GM12878 (cell line): ENCODE measurements at regions not wholly inside any gene's neighbourhood (a gene's known extent, or its start where the extent isn't known, plus 50 kb on each side); places are given as distances from the start of the nearest gene placed in this dataset.

ENCODE experiments used
- ATAC-seq: fragments of 200-7000 bp; cut with Tn5 transposase; 3 replicates; pipeline ENCODE4 v1.9.1; 2020; ENCODE audit warnings: mild to moderate bottlenecking, moderate library complexity
- BruUV-seq: library from RNA; stranded (reverse); fragments of 400-500 nt; replicated peaks from 2 replicates; lab custom pipeline; 2021; lab: Mats Ljungman, UMichigan
- CTCF ChIA-PET: fragments of 300-600 bp; sonication (Branson Sonifier 250); formaldehyde crosslinking; extraction: SDS; loops from one replicate; lab custom pipeline; 2021; ENCODE audit warnings: inconsistent platforms; lab: Yijun Ruan, JAX
- POLR2A ChIA-PET: fragments of 350-600 bp; formaldehyde crosslinking; extraction: SDS; loops from one replicate; lab custom pipeline; 2021; ENCODE audit warnings: inconsistent platforms; lab: Charles Lee
- RAD21 ChIA-PET: fragments of 300-600 bp; sonication (Branson Sonifier 250); formaldehyde crosslinking; loops from one replicate; lab custom pipeline; 2023; ENCODE audit warnings: antibody characterized with exemption; ENCODE audit not compliant: unreplicated experiment; lab: Charles Lee
- SMC1A ChIA-PET: fragments of 300-600 bp; sonication (Branson Sonifier 250); formaldehyde crosslinking; loops from one replicate; lab custom pipeline; 2023; ENCODE audit not compliant: unreplicated experiment, uncharacterized antibody; lab: Charles Lee
- DNase-seq: peaks from one replicate; pipeline ENCODE4 v3.0.0-alpha.2; 2011; ENCODE audit warnings: low read depth, low spot score
- FAIRE-seq: peaks from 3 replicates; lab custom pipeline; 2011; peaks lifted over from hg19 to GRCh38; lab: Jason Lieb, UNC
- H2AFZ ChIP-seq: 2 replicates; pipeline ENCODE4 v1.6.0; 2011; ENCODE audit warnings: low read depth, low read length, control low read depth; ENCODE audit not compliant: control insufficient read depth
- H3K27ac ChIP-seq: 2 replicates; pipeline ENCODE4 v1.5.1; 2011; ENCODE audit warnings: control low read depth; ENCODE audit not compliant: control insufficient read depth, insufficient read depth
- H3K27me3 ChIP-seq, 2 experiments: replicated peaks in 1 of 2; 2 replicates each; pipeline versions ENCODE4 v1.6.0 to v1.6.1; 2011; ENCODE audit warnings: low read length in 1 of 2; ENCODE audit not compliant: control insufficient read depth in 2 of 2, insufficient read depth in 2 of 2
- H3K36me3 ChIP-seq, 2 experiments: 2 replicates each; pipeline ENCODE4 v1.5.1; 2011; ENCODE audit warnings: low read length in 1 of 2; ENCODE audit not compliant: control insufficient read depth in 2 of 2, insufficient read depth in 2 of 2
- H3K4me1 ChIP-seq: 2 replicates; pipeline ENCODE4 v1.6.1; 2011; ENCODE audit warnings: mild to moderate bottlenecking, low read length, moderate library complexity, mixed read lengths; ENCODE audit not compliant: control insufficient read depth, insufficient read depth
- H3K4me2 ChIP-seq: 2 replicates; pipeline ENCODE4 v1.6.0; 2011; ENCODE audit warnings: control low read depth; ENCODE audit not compliant: control insufficient read depth, insufficient read depth
- H3K4me3 ChIP-seq: fragments of 200-600 bp; sonication (generic); 2 replicates; pipeline ENCODE4 v1.5.1; 2016
- H3K79me2 ChIP-seq: 2 replicates; pipeline ENCODE4 v1.6.0; 2011; ENCODE audit warnings: low read length; ENCODE audit not compliant: control insufficient read depth, insufficient read depth
- H3K9ac ChIP-seq: 2 replicates; pipeline ENCODE4 v1.8.0; 2011; ENCODE audit warnings: low read length, control low read depth, mixed read lengths; ENCODE audit not compliant: control insufficient read depth, insufficient read depth
- H3K9me3 ChIP-seq: replicated peaks from 3 replicates; pipeline ENCODE4 v1.5.1; 2011; ENCODE audit warnings: mild to moderate bottlenecking, low read length; ENCODE audit not compliant: control insufficient read depth, insufficient read depth
- H4K20me1 ChIP-seq: 2 replicates; pipeline ENCODE4 v1.6.0; 2011; ENCODE audit not compliant: control insufficient read depth, insufficient read depth
- CEBPB ChIP-seq, 2 experiments: fragments of 150-350 bp in 1 of 2; IDR thresholded peaks; 2 replicates each; pipeline ENCODE4 v1.6.1; 2012 to 2014; ENCODE audit warnings: low read depth in 2 of 2, low read length in 2 of 2, borderline replicate concordance in 1 of 2, inconsistent platforms in 1 of 2
- ESRRA ChIP-seq: IDR thresholded peaks from 2 replicates; pipeline ENCODE4 v1.6.1; 2012; ENCODE audit warnings: mild to moderate bottlenecking, low read length, improper control_type of control experiment
- GATAD2B ChIP-seq: fragments of 450-650 bp; conservative IDR thresholded peaks from 2 replicates; pipeline ENCODE4 v1.6.1; 2017; ENCODE audit warnings: low read depth, mild to moderate bottlenecking, moderate library complexity
- HDGF ChIP-seq: fragments of 450-650 bp; IDR thresholded peaks from 2 replicates; pipeline ENCODE4 v1.6.1; 2016; ENCODE audit warnings: antibody characterized with exemption
- IRF4 ChIP-seq: IDR thresholded peaks from 2 replicates; pipeline ENCODE4 v1.6.1; 2011; ENCODE audit warnings: low read depth, low read length
- POLR2AphosphoS5 ChIP-seq: IDR thresholded peaks from 2 replicates; pipeline ENCODE4 v1.6.1; 2011; ENCODE audit warnings: mild to moderate bottlenecking, low read length, inconsistent platforms
- POU2F2 ChIP-seq: IDR thresholded peaks from 3 replicates; pipeline ENCODE4 v1.6.1; 2011; ENCODE audit warnings: low read depth, mild to moderate bottlenecking, low read length, borderline replicate concordance
- REST ChIP-seq: IDR thresholded peaks from 2 replicates; pipeline ENCODE4 v1.6.1; 2012; ENCODE audit warnings: mild to moderate bottlenecking, low read depth, low read length
- SP1 ChIP-seq: IDR thresholded peaks from one replicate; pipeline ENCODE4 v1.6.1; 2011; ENCODE audit warnings: low read depth, low read length
- SREBF1 ChIP-seq: IDR thresholded peaks from 2 replicates; pipeline ENCODE4 v1.6.1; 2012; ENCODE audit warnings: mild to moderate bottlenecking, low read length
- USF1 ChIP-seq: IDR thresholded peaks from 2 replicates; pipeline ENCODE4 v1.6.1; 2011; ENCODE audit warnings: borderline replicate concordance, low read depth, mild to moderate bottlenecking, moderate library complexity, mixed read lengths, low read length; ENCODE audit not compliant: insufficient read depth; ENCODE audit errors: extremely low read length
- in situ Hi-C: fragments of 300-500 bp; cut with MboI; formaldehyde crosslinking; loops from 9 replicates; pipeline ENCODE4 v1.14.3; 2018; ENCODE audit warnings: mixed read lengths
- intact Hi-C: fragments of 100-400 bp; cut with micrococcal nuclease; formaldehyde crosslinking; loops from one replicate; pipeline ENCODE4 v1.14.2; 2022; ENCODE audit not compliant: unreplicated experiment

GRCh38 chr6:140138311-140139010, 764.0 kb upstream of the CITED2 start (continued):
- TF ChIP-seq REST (no peak), USF1 (no peak), SREBF1 (no peak), POU2F2 (no peak), ESRRA (no peak)

- no peaks in the 10 kb centered on the region for H3K79me2 ChIP-seq
- CTCF ChIA-PET: no interaction called here
- no peak for TF ChIP-seq POLR2AphosphoS5
- TF ChIP-seq CEBPB (IDR thresholded peaks at IDR 0.05; ENCODE audit: borderline replicate concordance in 1 of 2, low read depth in 2 of 2, low read length in 2 of 2): no peak
- TF ChIP-seq IRF4: no peak
- no peak for TF ChIP-seq GATAD2B
- TF ChIP-seq SP1: no peak
- no peak for TF ChIP-seq HDGF
- no peaks in the 10 kb centered on the region for H3K27me3 ChIP-seq
- RAD21 ChIA-PET: no interaction called here
- H3K9me3 ChIP-seq: no peaks in the 10 kb centered on the region
- ATAC-seq (no peak), DNase-seq (no peak), FAIRE-seq (no peak)
- no peak overlapping the region for H3K9ac ChIP-seq
- POLR2A ChIA-PET: no interaction called here
- in situ Hi-C loops (no loop called here), intact Hi-C loops (no loop called here)
- H4K20me1 ChIP-seq: no peaks in the 10 kb centered on the region
- no peak overlapping the region for H3K27ac ChIP-seq
- H2AFZ ChIP-seq: no peak overlapping the region
- SMC1A ChIA-PET: no interaction called here
- H3K4me2 ChIP-seq: no peak overlapping the region
- no peaks in the 10 kb centered on the region for H3K36me3 ChIP-seq
- H3K4me1 ChIP-seq: no peaks in the 10 kb centered on the region
- no peak overlapping the region for H3K4me3 ChIP-seq
- no TSS peak for BruUV-seq
These were observed 759.8 kb upstream of the CITED2 start for GRCh38 chr6:140134224-140134623.
